ENCODE measurements at regions not wholly inside any gene's neighbourhood (a gene's known extent, or its start where the extent isn't known, plus 50 kb on each side); places are given as distances from the start of the nearest gene placed in this dataset.

DNA sequence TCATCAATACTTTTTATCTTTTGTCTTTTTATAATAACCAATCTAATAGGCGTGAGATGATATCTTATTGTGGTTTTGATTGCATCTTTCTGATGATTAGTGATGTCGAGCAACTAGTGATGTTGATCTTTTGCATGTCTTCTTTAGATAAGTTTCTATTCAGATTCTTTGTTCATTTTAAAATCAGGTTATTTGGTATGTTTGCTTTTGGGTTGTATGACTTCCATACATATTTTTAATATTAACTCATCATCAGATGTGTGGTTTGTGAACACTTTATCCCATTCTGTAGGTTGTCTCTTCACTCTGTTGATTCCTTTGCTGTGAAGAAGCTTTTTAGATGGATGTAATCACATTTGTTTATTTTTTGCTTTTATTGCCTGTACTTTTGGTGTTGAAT, 295.8 kb downstream of the BCKDHB start:
- in situ Hi-C loops (cut with MboI; ENCODE audit: low sequenced_read_pairs, unreplicated experiment) = no loop called here
- TF ChIP-seq, protein P1, sequence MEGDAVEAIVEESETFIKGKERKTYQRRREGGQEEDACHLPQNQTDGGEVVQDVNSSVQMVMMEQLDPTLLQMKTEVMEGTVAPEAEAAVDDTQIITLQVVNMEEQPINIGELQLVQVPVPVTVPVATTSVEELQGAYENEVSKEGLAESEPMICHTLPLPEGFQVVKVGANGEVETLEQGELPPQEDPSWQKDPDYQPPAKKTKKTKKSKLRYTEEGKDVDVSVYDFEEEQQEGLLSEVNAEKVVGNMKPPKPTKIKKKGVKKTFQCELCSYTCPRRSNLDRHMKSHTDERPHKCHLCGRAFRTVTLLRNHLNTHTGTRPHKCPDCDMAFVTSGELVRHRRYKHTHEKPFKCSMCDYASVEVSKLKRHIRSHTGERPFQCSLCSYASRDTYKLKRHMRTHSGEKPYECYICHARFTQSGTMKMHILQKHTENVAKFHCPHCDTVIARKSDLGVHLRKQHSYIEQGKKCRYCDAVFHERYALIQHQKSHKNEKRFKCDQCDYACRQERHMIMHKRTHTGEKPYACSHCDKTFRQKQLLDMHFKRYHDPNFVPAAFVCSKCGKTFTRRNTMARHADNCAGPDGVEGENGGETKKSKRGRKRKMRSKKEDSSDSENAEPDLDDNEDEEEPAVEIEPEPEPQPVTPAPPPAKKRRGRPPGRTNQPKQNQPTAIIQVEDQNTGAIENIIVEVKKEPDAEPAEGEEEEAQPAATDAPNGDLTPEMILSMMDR (IDR thresholded peaks at IDR 0.05; ENCODE audit: borderline replicate concordance, control extremely low read depth, extremely low read depth, insufficient read depth, missing control alignments) = no peak
- no peak for DNase-seq (ENCODE audit: low spot score)

All from GM13976 (cell line).